ENCODE measurements at regions not wholly inside any gene's neighbourhood (a gene's known extent, or its start where the extent isn't known, plus 50 kb on each side); places are given as distances from the start of the nearest gene placed in this dataset.

- Histone ChIP-seq H3K79me2 (ENCODE audit: control insufficient read depth, low read length) (no peaks in the 10 kb centered on the region), H3K36me3 (ENCODE audit: control insufficient read depth, low read length) (no peaks in the 10 kb centered on the region), H3K27ac (ENCODE audit: low read depth, low read length) (no peak overlapping the region), H3K4me1 (ENCODE audit: control insufficient read depth, low read length) (no peaks in the 10 kb centered on the region), H3K27me3 (ENCODE audit: control insufficient read depth, low read length) (no peaks in the 10 kb centered on the region), H3K4me3 (ENCODE audit: low read length) (no peak overlapping the region), H4K20me1 (ENCODE audit: control insufficient read depth, insufficient read depth, low read depth, low read length) (no peaks in the 10 kb centered on the region), H3K9me2 (replicated peaks; ENCODE audit: control insufficient read depth, low read length) (no peaks in the 10 kb centered on the region), H3K4me2 (ENCODE audit: low read length) (no peak overlapping the region), H3K9me3 (ENCODE audit: control insufficient read depth, insufficient read depth, low read length) (no peaks in the 10 kb centered on the region), H3F3A (ENCODE audit: control insufficient read depth, insufficient read depth) (no peaks in the 10 kb centered on the region)
- TF ChIP-seq EZH2phosphoT487 (IDR thresholded peaks at IDR 0.05; ENCODE audit: borderline replicate concordance, low read length) (no peak), CTCF (IDR thresholded peaks at IDR 0.05; ENCODE audit: low read depth, low read length, poor library complexity, severe bottlenecking) (no peak)
Observed at GRCh38 chr5:19064094-19064493, 923.9 kb downstream of the CDH18 start.

GRCh38 chr5:19067741-19068140 is 920.3 kb downstream of the CDH18 start:
- Histone ChIP-seq H3K4me2 (ENCODE audit: low read length) (no peak overlapping the region), H3K4me3 (ENCODE audit: low read length) (no peak overlapping the region), H3K27me3 (ENCODE audit: control insufficient read depth, low read length) (no peaks in the 10 kb centered on the region), H3K9me2 (replicated peaks; ENCODE audit: control insufficient read depth, low read length) (no peaks in the 10 kb centered on the region), H3K27ac (ENCODE audit: low read depth, low read length) (no peak overlapping the region), H3K9me3 (ENCODE audit: control insufficient read depth, insufficient read depth, low read length) (no peaks in the 10 kb centered on the region), H3K79me2 (ENCODE audit: control insufficient read depth, low read length) (no peaks in the 10 kb centered on the region), H3F3A (ENCODE audit: control insufficient read depth, insufficient read depth) (no peaks in the 10 kb centered on the region), H4K20me1 (ENCODE audit: control insufficient read depth, insufficient read depth, low read depth, low read length) (no peaks in the 10 kb centered on the region), H3K4me1 (ENCODE audit: control insufficient read depth, low read length) (no peaks in the 10 kb centered on the region), H3K36me3 (ENCODE audit: control insufficient read depth, low read length) (no peaks in the 10 kb centered on the region)
- no peak for TF ChIP-seq CTCF (IDR thresholded peaks at IDR 0.05; ENCODE audit: low read depth, low read length, poor library complexity, severe bottlenecking)
- TF ChIP-seq EZH2phosphoT487 (IDR thresholded peaks at IDR 0.05; ENCODE audit: borderline replicate concordance, low read length), result no peak

GRCh38 chr5:19098434-19098833 is 889.6 kb downstream of the CDH18 start:
- Histone ChIP-seq H3K27ac (ENCODE audit: low read depth, low read length) (no peak overlapping the region), H3K79me2 (ENCODE audit: control insufficient read depth, low read length) (no peaks in the 10 kb centered on the region), H3K27me3 (ENCODE audit: control insufficient read depth, low read length) (no peaks in the 10 kb centered on the region), H3K9me3 (ENCODE audit: control insufficient read depth, insufficient read depth, low read length) (no peaks in the 10 kb centered on the region), H3F3A (ENCODE audit: control insufficient read depth, insufficient read depth) (no peaks in the 10 kb centered on the region), H3K4me3 (ENCODE audit: low read length) (no peak overlapping the region), H4K20me1 (ENCODE audit: control insufficient read depth, insufficient read depth, low read depth, low read length) (no peaks in the 10 kb centered on the region), H3K4me2 (ENCODE audit: low read length) (no peak overlapping the region), H3K4me1 (ENCODE audit: control insufficient read depth, low read length) (no peaks in the 10 kb centered on the region), H3K36me3 (ENCODE audit: control insufficient read depth, low read length) (no peaks in the 10 kb centered on the region), H3K9me2 (replicated peaks; ENCODE audit: control insufficient read depth, low read length) (no peaks in the 10 kb centered on the region)
- TF ChIP-seq EZH2phosphoT487 (IDR thresholded peaks at IDR 0.05; ENCODE audit: borderline replicate concordance, low read length) (no peak), CTCF (IDR thresholded peaks at IDR 0.05; ENCODE audit: low read depth, low read length, poor library complexity, severe bottlenecking) (no peak)

- no peaks in the 10 kb centered on the region for H4K20me1 ChIP-seq (ENCODE audit: control insufficient read depth, insufficient read depth, low read depth, low read length)
- H3K36me3 ChIP-seq (ENCODE audit: control insufficient read depth, low read length), result no peaks in the 10 kb centered on the region
- H3K79me2 ChIP-seq (ENCODE audit: control insufficient read depth, low read length), result no peaks in the 10 kb centered on the region
- H3F3A ChIP-seq (ENCODE audit: control insufficient read depth, insufficient read depth), result no peaks in the 10 kb centered on the region
- no peaks in the 10 kb centered on the region for H3K4me1 ChIP-seq (ENCODE audit: control insufficient read depth, low read length)
- H3K27me3 ChIP-seq (ENCODE audit: control insufficient read depth, low read length), result no peaks in the 10 kb centered on the region
- H3K27ac ChIP-seq (ENCODE audit: low read depth, low read length), result no peak overlapping the region
- H3K9me3 ChIP-seq (ENCODE audit: control insufficient read depth, insufficient read depth, low read length), result no peaks in the 10 kb centered on the region
- no peak overlapping the region for H3K4me3 ChIP-seq (ENCODE audit: low read length)
- H3K4me2 ChIP-seq (ENCODE audit: low read length), result no peak overlapping the region
- no peak for TF ChIP-seq EZH2phosphoT487 (IDR thresholded peaks at IDR 0.05; ENCODE audit: borderline replicate concordance, low read length)
- TF ChIP-seq CTCF (IDR thresholded peaks at IDR 0.05; ENCODE audit: low read depth, low read length, poor library complexity, severe bottlenecking), result no peak
- H3K9me2 ChIP-seq (replicated peaks; ENCODE audit: control insufficient read depth, low read length), result no peaks in the 10 kb centered on the region
Observed at GRCh38 chr5:19099195-19099594, 888.8 kb downstream of the CDH18 start.
